ENCODE measurements at regions not wholly inside any gene's neighbourhood (a gene's known extent, or its start where the extent isn't known, plus 50 kb on each side); places are given as distances from the start of the nearest gene placed in this dataset.
"Not testable (repeated sequence)": the region's sequence is repeated elsewhere in the genome, so short reads cannot be mapped to it uniquely, and the experiment has no call there.

GRCh38 chr4:188780028-188780427 is 640.8 kb downstream of the TRIML1 start:
- POLR2A ChIA-PET = no interaction called here
- H3K4me1 Mint-ChIP-seq = no peaks in the 10 kb centered on the region
- H3K4me3 Mint-ChIP-seq = no peak overlapping the region
- H3K27ac Mint-ChIP-seq = no peak overlapping the region
- no CpG with 5 or more reads among the region's 5 CpGs for WGBS (ENCODE audit: insufficient coverage)
- H3K27me3 Mint-ChIP-seq = no peaks in the 10 kb centered on the region
- CTCF ChIA-PET = no interaction called here
- Histone ChIP-seq H3K27ac (ENCODE audit: low read length) (no peak overlapping the region), H3K9me3 (no peaks in the 10 kb centered on the region), H3K36me3 (ENCODE audit: control insufficient read depth in 2 of 2, extremely low read depth in 1 of 2, insufficient read depth in 1 of 2, low read length in 1 of 2) (no peaks in the 10 kb centered on the region), H3K4me1 (ENCODE audit: control insufficient read depth in 1 of 2, extremely low read depth in 1 of 2, insufficient read depth in 2 of 2, low read length in 2 of 2) (no peaks in the 10 kb centered on the region), H3K27me3 (replicated peaks in 1 of 2; ENCODE audit: control insufficient read depth in 2 of 2, extremely low read depth in 1 of 2, insufficient read depth in 2 of 2, low read length in 1 of 2) (no peaks in the 10 kb centered on the region), H3K4me3 (ENCODE audit: control insufficient read depth in 1 of 2, extremely low read depth in 1 of 2, low read length in 1 of 2) (no peak overlapping the region)
- no peak for ATAC-seq (replicated peaks in 1 of 4)
- H3K9me3 Mint-ChIP-seq = peaks cover 4 to 10% (median 4%) of the 10 kb centered on the region in 3 donors
- no peak for DNase-seq
- no peaks in the 10 kb centered on the region for H3K36me3 Mint-ChIP-seq

- Mint-ChIP-seq H3K27ac (no peak overlapping the region), H3K36me3 (no peaks in the 10 kb centered on the region), H3K27me3 (no peaks in the 10 kb centered on the region), H3K4me1 (no peaks in the 10 kb centered on the region), H3K4me3 (no peak overlapping the region), H3K9me3 (peaks cover 4 to 10% (median 6%) of the 10 kb centered on the region in 3 donors)
- Histone ChIP-seq H3K4me1 (ENCODE audit: control insufficient read depth in 1 of 2, extremely low read depth in 1 of 2, insufficient read depth in 2 of 2, low read length in 2 of 2) (no peaks in the 10 kb centered on the region), H3K27me3 (replicated peaks in 1 of 2; ENCODE audit: control insufficient read depth in 2 of 2, extremely low read depth in 1 of 2, insufficient read depth in 2 of 2, low read length in 1 of 2) (no peaks in the 10 kb centered on the region), H3K36me3 (ENCODE audit: control insufficient read depth in 2 of 2, extremely low read depth in 1 of 2, insufficient read depth in 1 of 2, low read length in 1 of 2) (no peaks in the 10 kb centered on the region), H3K27ac (ENCODE audit: low read length) (no peak overlapping the region), H3K4me3 (ENCODE audit: control insufficient read depth in 1 of 2, extremely low read depth in 1 of 2, low read length in 1 of 2) (no peak overlapping the region), H3K9me3 (no peaks in the 10 kb centered on the region)
- no peak for DNase-seq
- 76% methylated on average over 3 of the region's 5 CpGs for WGBS (ENCODE audit: insufficient coverage)
- no peak for ATAC-seq (replicated peaks in 1 of 4)
- CTCF ChIA-PET = no interaction called here
- POLR2A ChIA-PET = no interaction called here
Measured at GRCh38 chr4:188780686-188781085, 641.4 kb downstream of the TRIML1 start.

GRCh38 chr4:188781655-188782054 is 642.4 kb downstream of the TRIML1 start:
- Histone ChIP-seq H3K4me1 (ENCODE audit: control insufficient read depth in 1 of 2, extremely low read depth in 1 of 2, insufficient read depth in 2 of 2, low read length in 2 of 2) (no peaks in the 10 kb centered on the region), H3K27ac (ENCODE audit: low read length) (no peak overlapping the region), H3K36me3 (ENCODE audit: control insufficient read depth in 2 of 2, extremely low read depth in 1 of 2, insufficient read depth in 1 of 2, low read length in 1 of 2) (no peaks in the 10 kb centered on the region), H3K9me3 (no peaks in the 10 kb centered on the region), H3K4me3 (ENCODE audit: control insufficient read depth in 1 of 2, extremely low read depth in 1 of 2, low read length in 1 of 2) (no peak overlapping the region), H3K27me3 (replicated peaks in 1 of 2; ENCODE audit: control insufficient read depth in 2 of 2, extremely low read depth in 1 of 2, insufficient read depth in 2 of 2, low read length in 1 of 2) (no peaks in the 10 kb centered on the region)
- H3K27ac Mint-ChIP-seq = no peak overlapping the region
- ATAC-seq (replicated peaks in 1 of 4) = no peak
- no peak overlapping the region for H3K4me3 Mint-ChIP-seq
- no peak for DNase-seq
- H3K36me3 Mint-ChIP-seq = no peaks in the 10 kb centered on the region
- no peaks in the 10 kb centered on the region for H3K27me3 Mint-ChIP-seq
- WGBS (ENCODE audit: insufficient coverage) = 9% methylated on average over 3 of the region's 3 CpGs
- ChIA-PET POLR2A (no interaction called here), CTCF (interaction anchor here in 1 of 2 donors (0.6 kb wide), 1 partner anchor 431 kb away, joined by 3 read pairs; no protein-coding TSS in a partner anchor)
- H3K4me1 Mint-ChIP-seq = no peaks in the 10 kb centered on the region
- H3K9me3 Mint-ChIP-seq = peaks cover 4 to 10% (median 6%) of the 10 kb centered on the region in 3 donors

- H3K4me1 ChIP-seq (ENCODE audit: control insufficient read depth in 1 of 2, extremely low read depth in 1 of 2, insufficient read depth in 2 of 2, low read length in 2 of 2) = no peaks in the 10 kb centered on the region
- Mint-ChIP-seq H3K36me3 (no peaks in the 10 kb centered on the region), H3K9me3 (peaks cover 4 to 7% (median 6%) of the 10 kb centered on the region in 3 donors), H3K27ac (no peak overlapping the region), H3K4me3 (no peak overlapping the region), H3K27me3 (no peaks in the 10 kb centered on the region), H3K4me1 (no peaks in the 10 kb centered on the region)
- no peak overlapping the region for H3K27ac ChIP-seq (ENCODE audit: low read length)
- H3K9me3 ChIP-seq = no peaks in the 10 kb centered on the region
- H3K36me3 ChIP-seq (ENCODE audit: control insufficient read depth in 2 of 2, extremely low read depth in 1 of 2, insufficient read depth in 1 of 2, low read length in 1 of 2) = no peaks in the 10 kb centered on the region
- POLR2A ChIA-PET = no interaction called here
- no peaks in the 10 kb centered on the region for H3K27me3 ChIP-seq (replicated peaks in 1 of 2; ENCODE audit: control insufficient read depth in 2 of 2, extremely low read depth in 1 of 2, insufficient read depth in 2 of 2, low read length in 1 of 2)
- H3K4me3 ChIP-seq (ENCODE audit: control insufficient read depth in 1 of 2, extremely low read depth in 1 of 2, low read length in 1 of 2) = no peak overlapping the region
- CTCF ChIA-PET = no interaction called here
- WGBS (ENCODE audit: insufficient coverage) = no CpG with 5 or more reads among the region's 4 CpGs
- DNase-seq (no peak), ATAC-seq (replicated peaks in 1 of 4) (no peak)
Measured at GRCh38 chr4:188783175-188783574, 643.9 kb downstream of the TRIML1 start.

- H3K36me3 ChIP-seq (ENCODE audit: control insufficient read depth in 2 of 2, extremely low read depth in 1 of 2, insufficient read depth in 1 of 2, low read length in 1 of 2) = no peaks in the 10 kb centered on the region
- Mint-ChIP-seq H3K27ac (no peak overlapping the region), H3K27me3 (no peaks in the 10 kb centered on the region), H3K4me3 (no peak overlapping the region), H3K4me1 (no peaks in the 10 kb centered on the region), H3K9me3 (peaks cover 4 to 9% (median 8%) of the 10 kb centered on the region in 3 donors), H3K36me3 (no peaks in the 10 kb centered on the region)
- DNase-seq = no peak
- ChIA-PET POLR2A (no interaction called here), CTCF (no interaction called here)
- WGBS (ENCODE audit: insufficient coverage) = 83% methylated on average over 6 of the region's 7 CpGs
- H3K4me1 ChIP-seq (ENCODE audit: control insufficient read depth in 1 of 2, extremely low read depth in 1 of 2, insufficient read depth in 2 of 2, low read length in 2 of 2) = no peaks in the 10 kb centered on the region
- H3K9me3 ChIP-seq = no peaks in the 10 kb centered on the region
- no peak overlapping the region for H3K27ac ChIP-seq (ENCODE audit: low read length)
- no peaks in the 10 kb centered on the region for H3K27me3 ChIP-seq (replicated peaks in 1 of 2; ENCODE audit: control insufficient read depth in 2 of 2, extremely low read depth in 1 of 2, insufficient read depth in 2 of 2, low read length in 1 of 2)
- no peak for ATAC-seq (replicated peaks in 1 of 4)
- no peak overlapping the region for H3K4me3 ChIP-seq (ENCODE audit: control insufficient read depth in 1 of 2, extremely low read depth in 1 of 2, low read length in 1 of 2)
Measured at GRCh38 chr4:188783606-188784160, 644.4 kb downstream of the TRIML1 start.

GRCh38 chr4:188796600-188796999 is 657.4 kb downstream of the TRIML1 start:
- DNase-seq; H3K4me3 Mint-ChIP-seq; H3K4me3 ChIP-seq (ENCODE audit: control insufficient read depth in 1 of 2, extremely low read depth in 1 of 2, low read length in 1 of 2); H3K9me3 ChIP-seq; H3K27ac Mint-ChIP-seq; H3K4me1 Mint-ChIP-seq; H3K4me1 ChIP-seq (ENCODE audit: control insufficient read depth in 1 of 2, extremely low read depth in 1 of 2, insufficient read depth in 2 of 2, low read length in 2 of 2); POLR2A ChIA-PET; ATAC-seq (replicated peaks in 1 of 4); H3K36me3 Mint-ChIP-seq; H3K36me3 ChIP-seq (ENCODE audit: control insufficient read depth in 2 of 2, extremely low read depth in 1 of 2, insufficient read depth in 1 of 2, low read length in 1 of 2); H3K27me3 ChIP-seq (replicated peaks in 1 of 2; ENCODE audit: control insufficient read depth in 2 of 2, extremely low read depth in 1 of 2, insufficient read depth in 2 of 2, low read length in 1 of 2); CTCF ChIA-PET; H3K27ac ChIP-seq (ENCODE audit: low read length); H3K27me3 Mint-ChIP-seq: not testable (repeated sequence)
- peaks cover 10 to 22% (median 13%) of the 10 kb centered on the region in 3 donors for H3K9me3 Mint-ChIP-seq
- 96% methylated on average over 39 of the region's 46 CpGs for WGBS (ENCODE audit: insufficient coverage)

- CTCF ChIA-PET; H3K4me3 ChIP-seq (ENCODE audit: control insufficient read depth in 1 of 2, extremely low read depth in 1 of 2, low read length in 1 of 2); ATAC-seq (replicated peaks in 1 of 4); H3K27me3 Mint-ChIP-seq; H3K27ac Mint-ChIP-seq; H3K4me1 Mint-ChIP-seq; DNase-seq; H3K27ac ChIP-seq (ENCODE audit: low read length); H3K36me3 Mint-ChIP-seq; POLR2A ChIA-PET; H3K27me3 ChIP-seq (replicated peaks in 1 of 2; ENCODE audit: control insufficient read depth in 2 of 2, extremely low read depth in 1 of 2, insufficient read depth in 2 of 2, low read length in 1 of 2); H3K9me3 ChIP-seq; H3K4me3 Mint-ChIP-seq; H3K4me1 ChIP-seq (ENCODE audit: control insufficient read depth in 1 of 2, extremely low read depth in 1 of 2, insufficient read depth in 2 of 2, low read length in 2 of 2); H3K36me3 ChIP-seq (ENCODE audit: control insufficient read depth in 2 of 2, extremely low read depth in 1 of 2, insufficient read depth in 1 of 2, low read length in 1 of 2): not testable (repeated sequence)
- H3K9me3 Mint-ChIP-seq = peaks cover 8 to 22% (median 13%) of the 10 kb centered on the region in 3 donors
- 96% methylated on average over 19 of the region's 32 CpGs for WGBS (ENCODE audit: insufficient coverage)
Measured at GRCh38 chr4:188797011-188797410, 657.8 kb downstream of the TRIML1 start.

All from T-cell (primary cell).